Suppressor macrophage (primary cell): ENCODE measurements at regions not wholly inside any gene's neighbourhood (a gene's known extent, or its start where the extent isn't known, plus 50 kb on each side); places are given as distances from the start of the nearest gene placed in this dataset.
A peak's percentile ranks its signal among the peaks of the same experiment; 100 is the strongest.

Source experiments
- DNase-seq, 4 experiments: peaks; one replicate each; pipeline ENCODE4 v3.0.0-alpha.2; 2020 to 2022

DNA sequence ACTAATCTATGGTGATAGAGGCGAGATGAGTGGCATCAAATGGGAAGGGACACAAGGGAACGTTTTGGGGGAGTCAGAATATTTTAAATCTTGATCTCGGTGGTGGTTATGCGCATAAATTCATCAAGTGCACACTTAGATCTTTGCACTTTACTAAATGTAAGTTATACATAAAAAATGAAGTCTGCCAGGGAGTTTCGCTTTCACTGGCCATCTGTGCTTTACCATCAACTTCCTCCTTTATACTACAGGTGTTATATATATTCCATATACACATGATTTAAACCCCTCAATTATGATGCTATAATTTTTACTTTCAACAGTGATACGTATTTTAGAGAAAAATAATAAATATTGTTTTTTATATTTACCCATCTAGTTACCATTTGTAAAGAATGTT lies 97.6 kb upstream of the AKIRIN2 start:
- DNase-seq: no peak

DNA sequence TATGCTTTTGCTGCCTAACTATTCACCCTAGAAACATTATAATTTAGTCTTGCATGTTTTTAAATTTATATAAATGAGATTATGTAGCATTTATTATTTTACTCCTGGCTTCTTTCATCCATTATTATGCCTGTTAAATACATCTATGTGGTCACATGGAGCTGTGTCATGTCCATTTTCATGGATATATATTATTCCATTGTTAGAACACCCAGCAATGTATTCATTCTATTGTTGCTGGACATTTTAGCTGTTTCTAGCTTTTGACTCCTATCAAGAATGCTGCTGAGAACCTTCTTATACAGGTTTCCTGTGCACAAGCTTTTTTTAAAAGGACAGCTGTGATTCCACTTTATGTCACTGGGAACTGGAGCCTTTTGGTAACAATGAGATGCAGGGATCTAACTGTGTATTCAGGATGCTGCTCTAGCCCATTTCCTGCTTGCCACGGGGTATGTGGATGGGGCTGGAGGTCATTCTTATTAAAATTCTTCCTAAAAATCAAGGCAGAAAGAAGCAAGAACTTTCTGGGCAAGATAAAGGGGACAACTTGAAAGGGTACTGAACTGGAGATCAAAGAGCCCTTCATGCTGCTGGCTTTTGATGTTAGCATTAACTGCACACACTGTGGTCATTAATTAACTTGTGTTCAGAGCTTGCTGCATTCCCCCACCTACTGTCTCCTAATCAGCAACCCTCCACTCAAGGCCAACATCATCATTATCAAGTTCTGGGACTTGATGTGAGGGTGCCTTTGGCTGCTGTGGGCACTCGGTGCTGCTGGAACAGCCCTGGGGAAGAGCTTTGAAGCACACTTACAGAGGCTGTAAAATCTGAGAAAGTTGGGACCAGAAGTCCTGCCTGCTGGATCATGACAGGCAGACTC lies 96.6 kb upstream of the AKIRIN2 start:
- no peak for DNase-seq

- peak in 1 of 4 experiments; percentile 7 for DNase-seq
Measured at GRCh38 chr6:87794922-87795885, 93.2 kb upstream of the AKIRIN2 start.

GRCh38 chr6:87793315-87793714 lies 91.3 kb upstream of the AKIRIN2 start:
- DNase-seq: no peak

GRCh38 chr6:87791982-87792381 lies 89.9 kb upstream of the AKIRIN2 start:
- no peak for DNase-seq

- DNase-seq: no peak
Measured at GRCh38 chr6:87791485-87791884, 89.5 kb upstream of the AKIRIN2 start.

DNA sequence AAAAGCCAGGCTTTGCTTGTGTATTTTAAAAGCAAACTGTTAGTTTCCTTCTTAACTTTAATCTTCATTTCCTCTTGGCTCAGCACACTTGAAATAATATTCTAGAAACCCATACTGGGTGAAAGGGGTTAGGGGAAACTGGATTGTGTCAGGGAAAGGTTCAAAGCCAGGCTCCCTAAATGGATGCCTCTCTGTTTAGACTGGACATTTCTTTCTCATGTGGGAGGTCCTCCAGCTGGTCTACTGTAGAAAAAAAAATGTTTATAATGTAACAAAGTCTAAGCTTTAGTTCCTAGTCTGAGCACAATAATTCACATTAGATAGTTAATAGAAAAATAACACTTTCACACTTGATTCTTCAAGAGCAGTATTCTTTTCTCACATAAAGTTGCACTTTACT lies 89.0 kb upstream of the AKIRIN2 start:
- DNase-seq: peak in 3 of 4 experiments; percentile 7 to 29 (median 13)

GRCh38 chr6:87789900-87790290 lies 87.9 kb upstream of the AKIRIN2 start:
- DNase-seq: no peak

DNA sequence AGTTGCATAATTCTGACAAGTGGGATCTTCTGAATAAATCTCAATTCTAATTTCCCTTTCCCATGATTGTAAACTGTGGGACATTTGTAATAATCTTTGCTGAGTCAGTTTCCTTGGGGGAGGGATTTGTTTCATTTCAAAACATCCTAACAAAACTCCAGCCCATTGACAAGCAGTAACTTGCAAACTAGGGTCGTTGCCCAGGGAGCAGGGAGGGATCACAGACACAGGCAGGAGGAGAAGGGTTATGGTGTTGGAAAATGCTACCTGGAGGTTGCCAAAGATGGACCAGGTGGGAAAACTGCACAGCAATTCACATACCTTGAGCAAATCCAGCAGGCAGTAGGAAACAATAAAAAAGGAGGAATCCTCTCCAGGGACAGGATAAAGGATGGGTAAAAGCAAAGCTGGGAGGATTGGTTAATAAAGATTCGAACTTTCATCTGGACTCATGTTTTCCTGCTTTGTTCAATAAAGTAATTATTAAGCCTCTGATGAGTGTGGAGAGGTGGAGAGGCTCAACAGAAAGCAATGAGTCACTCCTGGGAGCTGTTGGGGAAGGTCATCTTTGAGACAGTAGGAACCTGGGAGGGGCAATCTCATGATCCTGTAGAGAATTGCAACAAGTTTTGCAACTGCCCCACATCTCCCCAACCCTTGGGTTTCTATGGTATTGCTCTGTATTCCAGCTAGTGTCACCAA lies 87.3 kb upstream of the AKIRIN2 start:
- DNase-seq: peak; percentile 84 to 94 (median 88)

DNA sequence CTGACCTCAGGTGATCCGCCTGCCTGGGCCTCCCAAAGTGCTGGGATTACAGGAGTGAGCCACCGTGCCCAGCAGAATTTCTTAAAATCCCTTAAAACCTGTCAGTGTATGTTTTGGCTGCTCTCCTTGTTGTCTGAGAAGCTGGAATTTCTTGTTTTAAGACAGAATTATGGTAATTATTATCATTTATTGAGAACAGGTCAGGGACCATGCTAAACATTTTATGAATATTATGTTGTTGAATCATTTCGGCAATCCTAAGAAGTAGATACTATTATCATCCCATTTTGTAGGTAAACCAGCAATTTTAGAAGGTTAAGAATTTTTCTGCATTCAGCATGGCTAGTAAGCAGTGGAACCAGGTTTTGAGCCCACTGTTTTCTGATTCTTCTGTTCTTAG lies 86.1 kb upstream of the AKIRIN2 start:
- no peak for DNase-seq

DNA sequence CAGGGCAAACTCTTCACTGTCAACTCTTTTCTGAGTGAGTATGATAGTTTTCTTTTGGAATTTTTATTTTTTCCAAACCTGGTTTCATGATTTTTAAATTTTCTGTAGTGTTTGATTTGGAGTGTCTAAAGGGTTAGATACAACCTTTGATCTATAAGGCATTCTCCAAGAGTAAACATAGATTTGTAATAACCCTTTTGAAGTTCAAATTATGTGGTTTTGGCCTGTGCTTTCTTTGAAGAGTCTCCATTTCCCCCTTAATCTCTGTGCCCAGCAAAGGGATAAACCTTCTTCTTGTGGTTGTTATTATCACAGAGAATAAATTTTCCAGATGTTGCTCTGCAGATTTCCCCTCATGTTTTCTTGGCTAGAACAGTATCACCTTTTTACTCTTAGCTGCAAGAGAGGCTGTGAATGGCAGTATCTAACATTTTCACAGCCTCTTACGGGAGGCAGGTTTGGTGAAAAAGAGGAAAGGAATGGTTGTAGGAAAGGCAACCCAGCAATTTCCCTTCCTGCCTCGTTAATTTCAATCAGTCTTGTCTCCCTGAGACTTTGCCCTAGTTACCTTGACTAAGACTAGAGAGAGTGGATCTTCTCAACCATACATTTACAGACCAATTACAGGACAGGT lies 83.3 kb upstream of the AKIRIN2 start:
- DNase-seq: no peak

GRCh38 chr6:87784690-87785089 lies 82.7 kb upstream of the AKIRIN2 start:
- no peak for DNase-seq

DNA sequence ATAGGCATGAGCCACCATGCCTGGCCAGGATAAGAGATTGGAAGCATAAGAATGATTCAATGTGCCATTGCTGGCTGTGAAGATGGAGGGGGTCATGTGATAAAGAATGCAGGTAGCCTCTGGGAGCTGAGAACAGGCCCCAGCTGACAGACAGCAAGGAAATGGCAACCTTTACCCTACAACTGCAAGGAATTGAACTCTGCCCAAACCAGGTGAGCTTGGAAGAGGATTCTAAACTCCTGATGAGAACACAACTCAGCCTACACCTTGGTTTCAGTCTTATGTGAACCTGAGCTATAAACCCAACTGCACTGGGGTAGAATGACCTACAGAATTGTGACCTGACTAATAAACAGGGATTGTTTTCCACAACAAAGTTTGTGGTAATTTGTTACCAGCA lies 82.0 kb upstream of the AKIRIN2 start:
- no peak for DNase-seq

DNA sequence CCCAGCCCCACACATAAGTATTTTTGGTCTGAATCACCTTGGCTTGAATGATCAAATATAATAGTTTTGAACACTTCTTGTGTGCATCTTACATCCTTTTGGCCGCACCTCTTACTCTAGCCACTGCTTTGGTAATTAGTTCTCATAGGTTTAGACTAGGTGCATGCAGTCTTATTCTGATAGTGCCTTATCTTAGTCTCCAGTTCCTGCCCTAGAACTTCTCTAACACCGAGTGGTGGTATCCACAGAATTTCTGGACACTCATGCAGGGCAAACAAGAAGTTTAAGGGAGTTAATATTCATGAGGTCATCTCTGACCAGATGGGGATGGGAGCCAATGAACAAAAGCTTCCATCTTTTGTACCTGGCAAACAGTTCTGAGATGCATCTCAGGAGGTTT lies 77.5 kb upstream of the AKIRIN2 start:
- no peak for DNase-seq

GRCh38 chr6:87772597-87773530 lies 70.8 kb upstream of the AKIRIN2 start:
- no peak for DNase-seq

GRCh38 chr6:87767478-87767877 lies 65.4 kb upstream of the AKIRIN2 start:
- peak in 3 of 4 experiments; percentile 41 to 65 (median 44) for DNase-seq

DNA sequence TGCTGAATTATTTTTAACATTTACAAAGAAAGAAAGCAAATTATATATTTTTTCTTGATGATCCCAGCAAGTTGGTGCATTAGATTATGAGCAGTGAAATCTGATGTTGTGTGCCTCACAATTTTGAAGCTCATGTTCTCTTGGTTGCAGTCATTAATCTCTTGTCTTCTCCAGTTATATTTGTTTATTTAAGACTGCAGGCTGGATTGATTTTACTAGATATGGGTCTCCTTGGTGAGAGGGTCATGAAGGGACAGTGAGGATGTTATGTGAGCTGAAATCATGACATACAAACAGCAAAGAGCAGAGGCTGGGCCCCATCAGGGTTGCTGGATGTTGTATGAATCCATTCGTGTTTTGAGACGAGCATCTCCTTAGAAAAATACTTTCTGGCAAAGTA lies 64.2 kb upstream of the AKIRIN2 start:
- no peak for DNase-seq

GRCh38 chr6:87763901-87764300 lies 61.9 kb upstream of the AKIRIN2 start:
- DNase-seq: no peak

DNA sequence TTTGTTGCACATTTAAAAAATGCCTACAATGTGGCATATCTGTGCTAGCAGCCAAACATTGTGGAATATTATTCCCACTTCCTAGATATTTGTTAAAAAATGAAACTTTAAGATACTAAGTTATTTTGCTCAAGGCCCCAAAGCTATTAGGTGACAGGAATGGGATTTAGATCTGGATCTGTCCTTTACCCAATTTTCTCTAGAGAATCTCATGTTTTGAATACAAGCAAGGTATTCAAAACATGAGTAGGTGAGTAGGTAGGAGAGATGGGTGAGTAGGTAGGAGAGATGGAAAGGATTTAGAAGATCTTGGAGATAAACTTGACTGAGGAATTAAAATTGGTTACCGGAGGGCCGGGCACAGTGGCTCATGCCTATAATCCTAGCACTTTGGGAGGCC lies 61.2 kb upstream of the AKIRIN2 start:
- no peak for DNase-seq

- DNase-seq: no peak
Measured at GRCh38 chr6:87762116-87762515, 60.1 kb upstream of the AKIRIN2 start.

DNA sequence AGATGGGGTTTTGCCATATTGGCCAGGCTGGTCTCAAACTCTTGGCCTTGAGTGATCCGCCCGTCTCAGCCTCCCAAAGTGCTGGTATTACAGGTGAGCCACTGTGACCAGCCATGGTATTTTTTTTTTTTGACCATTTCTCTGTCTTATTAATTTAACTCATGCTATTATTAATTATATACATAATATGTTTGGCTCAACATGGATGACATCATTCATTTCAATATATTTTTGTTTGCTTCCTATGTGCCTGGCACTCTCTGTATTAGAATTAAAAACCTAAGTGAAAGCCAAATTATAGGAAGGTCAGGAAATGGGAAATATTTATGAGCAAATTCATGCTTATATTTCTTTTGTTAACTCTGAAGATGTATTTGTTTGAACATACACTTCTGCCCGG lies 55.8 kb upstream of the AKIRIN2 start:
- DNase-seq: no peak
